ENCODE measurements at regions not wholly inside any gene's neighbourhood (a gene's known extent, or its start where the extent isn't known, plus 50 kb on each side); places are given as distances from the start of the nearest gene placed in this dataset.
"Not testable (repeated sequence)": the region's sequence is repeated elsewhere in the genome, so short reads cannot be mapped to it uniquely, and the experiment has no call there.

DNA sequence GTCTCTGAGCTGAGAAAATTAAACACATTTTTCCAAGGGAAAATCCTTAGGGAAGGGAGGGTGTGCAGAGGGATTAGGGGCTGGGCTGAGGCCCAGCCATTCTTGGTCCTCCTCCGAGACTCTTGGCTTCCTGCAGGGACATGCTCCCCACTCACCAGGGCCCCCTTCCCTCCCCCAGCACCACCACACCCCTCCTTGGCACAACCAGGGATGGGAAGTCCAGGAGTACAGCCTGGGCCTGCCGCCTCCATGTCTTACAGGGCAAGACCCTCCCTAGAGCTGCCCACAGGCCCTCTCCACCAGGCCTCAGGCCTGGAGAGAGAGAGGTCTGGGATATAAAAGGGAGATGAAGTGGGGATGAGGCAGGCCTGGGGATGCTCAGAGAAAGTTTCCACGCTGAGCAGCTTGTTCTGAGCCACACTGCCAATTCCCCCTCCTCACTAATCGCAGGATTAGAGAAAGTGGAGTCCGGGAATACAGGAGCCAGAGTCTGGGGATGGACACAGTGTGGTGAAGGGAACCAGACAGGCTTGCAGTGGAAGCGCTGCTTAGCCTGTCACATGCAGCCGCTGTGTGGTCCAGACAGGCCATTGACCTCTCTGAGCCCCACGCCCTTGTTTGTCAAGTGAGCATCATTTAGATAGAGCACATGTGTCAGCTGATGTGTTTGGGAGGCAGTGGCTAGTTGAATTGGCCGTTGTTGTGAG, 105.5 kb downstream of the MRPL14 start:
- no peak for TF ChIP-seq EZH2phosphoT487 (conservative IDR thresholded peaks at IDR 0.05; ENCODE audit: low read length)
- TF ChIP-seq, protein P1, sequence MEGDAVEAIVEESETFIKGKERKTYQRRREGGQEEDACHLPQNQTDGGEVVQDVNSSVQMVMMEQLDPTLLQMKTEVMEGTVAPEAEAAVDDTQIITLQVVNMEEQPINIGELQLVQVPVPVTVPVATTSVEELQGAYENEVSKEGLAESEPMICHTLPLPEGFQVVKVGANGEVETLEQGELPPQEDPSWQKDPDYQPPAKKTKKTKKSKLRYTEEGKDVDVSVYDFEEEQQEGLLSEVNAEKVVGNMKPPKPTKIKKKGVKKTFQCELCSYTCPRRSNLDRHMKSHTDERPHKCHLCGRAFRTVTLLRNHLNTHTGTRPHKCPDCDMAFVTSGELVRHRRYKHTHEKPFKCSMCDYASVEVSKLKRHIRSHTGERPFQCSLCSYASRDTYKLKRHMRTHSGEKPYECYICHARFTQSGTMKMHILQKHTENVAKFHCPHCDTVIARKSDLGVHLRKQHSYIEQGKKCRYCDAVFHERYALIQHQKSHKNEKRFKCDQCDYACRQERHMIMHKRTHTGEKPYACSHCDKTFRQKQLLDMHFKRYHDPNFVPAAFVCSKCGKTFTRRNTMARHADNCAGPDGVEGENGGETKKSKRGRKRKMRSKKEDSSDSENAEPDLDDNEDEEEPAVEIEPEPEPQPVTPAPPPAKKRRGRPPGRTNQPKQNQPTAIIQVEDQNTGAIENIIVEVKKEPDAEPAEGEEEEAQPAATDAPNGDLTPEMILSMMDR (IDR thresholded peaks at IDR 0.05; ENCODE audit: insufficient read depth, low read length, poor library complexity, severe bottlenecking): no peak
- Histone ChIP-seq H3K9ac (ENCODE audit: low read length) (no peak overlapping the region), H3F3A (ENCODE audit: insufficient read depth) (no peaks in the 10 kb centered on the region), H2AFZ (ENCODE audit: low read depth, low read length, severe bottlenecking) (no peak overlapping the region), H3K27ac (ENCODE audit: low read depth, low read length) (no peak overlapping the region), H3K27me3 (ENCODE audit: low read length) (no peaks in the 10 kb centered on the region), H3K9me3 (ENCODE audit: insufficient read depth, low read length) (no peaks in the 10 kb centered on the region), H3K4me2 (ENCODE audit: low read depth, low read length, poor library complexity, severe bottlenecking) (no peak overlapping the region), H3K79me2 (ENCODE audit: insufficient read depth, low read length) (no peaks in the 10 kb centered on the region), H3K9me2 (replicated peaks; ENCODE audit: insufficient read depth, low read length) (no peaks in the 10 kb centered on the region), H3K36me3 (ENCODE audit: low read length) (no peaks in the 10 kb centered on the region), H3K4me3 (ENCODE audit: insufficient read depth, low read length, poor library complexity, severe bottlenecking) (no peak overlapping the region), H4K20me1 (ENCODE audit: low read depth, low read length) (no peaks in the 10 kb centered on the region)

DNA sequence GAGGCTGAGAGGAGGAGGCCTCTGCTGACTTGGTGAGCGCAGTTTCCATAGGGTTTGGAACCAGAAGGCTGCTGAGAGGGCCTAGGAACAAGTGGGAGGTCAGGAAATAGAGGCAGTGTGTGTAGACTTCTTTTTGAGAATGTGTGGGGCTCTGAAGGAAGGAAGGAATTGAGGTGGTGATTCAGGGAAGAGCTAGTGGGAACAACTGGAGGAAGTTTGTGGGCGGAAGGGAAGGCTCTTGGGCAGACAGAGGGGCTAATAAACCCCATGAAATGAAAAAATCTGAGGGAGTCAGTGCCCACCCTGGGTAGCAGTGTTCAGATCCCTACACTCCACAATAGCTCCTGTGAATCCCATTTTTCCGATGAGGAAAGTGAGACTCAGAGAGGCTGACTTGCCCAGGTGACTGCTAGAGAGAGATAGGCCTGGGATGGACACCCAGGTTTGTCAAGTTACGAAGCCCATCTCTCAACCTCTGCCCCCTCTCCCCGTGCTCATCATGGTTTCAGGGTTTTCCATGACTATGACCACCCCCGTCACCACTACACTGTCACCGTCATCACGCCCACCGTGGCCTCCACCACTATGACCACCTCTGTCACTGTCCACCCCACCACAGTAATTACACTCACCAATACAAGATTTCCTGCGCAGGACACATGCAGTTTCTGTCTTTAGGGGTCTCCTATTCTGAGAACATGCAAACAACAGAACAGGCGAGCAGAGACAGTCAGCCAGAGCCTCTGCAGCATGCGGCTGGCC, 106.4 kb downstream of the MRPL14 start:
- no peak overlapping the region for H3K4me3 ChIP-seq (ENCODE audit: insufficient read depth, low read length, poor library complexity, severe bottlenecking)

DNA sequence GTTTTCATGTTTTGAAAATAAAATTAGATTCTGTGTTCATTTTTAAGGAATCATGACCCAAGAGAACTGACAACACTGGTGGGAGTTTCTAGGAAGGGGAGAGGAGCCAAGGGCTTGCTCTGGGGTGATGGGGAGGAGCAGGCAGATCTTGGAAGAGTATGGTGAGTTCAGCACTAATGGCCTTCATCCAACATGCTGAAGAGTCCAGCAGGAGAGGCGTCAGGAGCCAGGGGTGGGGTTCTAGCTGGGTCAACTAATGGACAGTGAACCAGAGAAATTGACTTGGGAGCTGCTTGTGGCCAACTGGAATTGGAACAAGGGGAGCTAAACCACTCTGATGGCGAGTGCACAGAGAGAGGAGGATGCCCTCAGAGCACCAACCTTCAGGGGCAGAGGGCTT, 107.1 kb downstream of the MRPL14 start:
- Histone ChIP-seq H3K27me3 (ENCODE audit: low read length) (no peaks in the 10 kb centered on the region), H3K9ac (ENCODE audit: low read length) (no peak overlapping the region), H3K79me2 (ENCODE audit: insufficient read depth, low read length) (no peaks in the 10 kb centered on the region), H3K36me3 (ENCODE audit: low read length) (no peaks in the 10 kb centered on the region), H3K4me2 (ENCODE audit: low read depth, low read length, poor library complexity, severe bottlenecking) (no peak overlapping the region), H3K9me2 (replicated peaks; ENCODE audit: insufficient read depth, low read length) (no peaks in the 10 kb centered on the region), H3K9me3 (ENCODE audit: insufficient read depth, low read length) (no peaks in the 10 kb centered on the region), H3K4me3 (ENCODE audit: insufficient read depth, low read length, poor library complexity, severe bottlenecking) (no peak overlapping the region), H3F3A (ENCODE audit: insufficient read depth) (no peaks in the 10 kb centered on the region), H4K20me1 (ENCODE audit: low read depth, low read length) (no peaks in the 10 kb centered on the region), H2AFZ (ENCODE audit: low read depth, low read length, severe bottlenecking) (no peak overlapping the region), H3K27ac (ENCODE audit: low read depth, low read length) (no peak overlapping the region)
- TF ChIP-seq, protein P1 (IDR thresholded peaks at IDR 0.05; ENCODE audit: insufficient read depth, low read length, poor library complexity, severe bottlenecking): no peak
- TF ChIP-seq EZH2phosphoT487 (conservative IDR thresholded peaks at IDR 0.05; ENCODE audit: low read length): no peak

More for the DNA sequence above, 106.4 kb downstream of the MRPL14 start:
- H3F3A ChIP-seq (ENCODE audit: insufficient read depth): no peaks in the 10 kb centered on the region
- TF ChIP-seq EZH2phosphoT487 (conservative IDR thresholded peaks at IDR 0.05; ENCODE audit: low read length): no peak
- TF ChIP-seq, protein P1 (IDR thresholded peaks at IDR 0.05; ENCODE audit: insufficient read depth, low read length, poor library complexity, severe bottlenecking): no peak
- no peaks in the 10 kb centered on the region for H4K20me1 ChIP-seq (ENCODE audit: low read depth, low read length)
- no peak overlapping the region for H2AFZ ChIP-seq (ENCODE audit: low read depth, low read length, severe bottlenecking)
- no peak overlapping the region for H3K4me2 ChIP-seq (ENCODE audit: low read depth, low read length, poor library complexity, severe bottlenecking)
- H3K27ac ChIP-seq (ENCODE audit: low read depth, low read length): no peak overlapping the region
- H3K36me3 ChIP-seq (ENCODE audit: low read length): no peaks in the 10 kb centered on the region
- no peaks in the 10 kb centered on the region for H3K27me3 ChIP-seq (ENCODE audit: low read length)
- no peaks in the 10 kb centered on the region for H3K79me2 ChIP-seq (ENCODE audit: insufficient read depth, low read length)
- no peaks in the 10 kb centered on the region for H3K9me2 ChIP-seq (replicated peaks; ENCODE audit: insufficient read depth, low read length)
- no peak overlapping the region for H3K9ac ChIP-seq (ENCODE audit: low read length)
- H3K9me3 ChIP-seq (ENCODE audit: insufficient read depth, low read length): no peaks in the 10 kb centered on the region

GRCh38 chr6:44017307-44017706, 109.9 kb downstream of the MRPL14 start:
- H3K36me3 ChIP-seq (ENCODE audit: low read length); H3K27ac ChIP-seq (ENCODE audit: low read depth, low read length); H3K4me2 ChIP-seq (ENCODE audit: low read depth, low read length, poor library complexity, severe bottlenecking); H3K4me3 ChIP-seq (ENCODE audit: insufficient read depth, low read length, poor library complexity, severe bottlenecking); H2AFZ ChIP-seq (ENCODE audit: low read depth, low read length, severe bottlenecking); H3K9me3 ChIP-seq (ENCODE audit: insufficient read depth, low read length); H3K79me2 ChIP-seq (ENCODE audit: insufficient read depth, low read length); H3K9ac ChIP-seq (ENCODE audit: low read length); H3F3A ChIP-seq (ENCODE audit: insufficient read depth); H4K20me1 ChIP-seq (ENCODE audit: low read depth, low read length); H3K27me3 ChIP-seq (ENCODE audit: low read length); H3K9me2 ChIP-seq (replicated peaks; ENCODE audit: insufficient read depth, low read length): not testable (repeated sequence)

Measured in SU-DHL-6 (cell line).